NCI-H146 (cell line): ENCODE measurements at regions not wholly inside any gene's neighbourhood (a gene's known extent, or its start where the extent isn't known, plus 50 kb on each side); places are given as distances from the start of the nearest gene placed in this dataset.

Experiments used
- DNase-seq: peaks from one replicate; lab custom pipeline; 2025; lab: John Stamatoyannopoulos, UW

DNA sequence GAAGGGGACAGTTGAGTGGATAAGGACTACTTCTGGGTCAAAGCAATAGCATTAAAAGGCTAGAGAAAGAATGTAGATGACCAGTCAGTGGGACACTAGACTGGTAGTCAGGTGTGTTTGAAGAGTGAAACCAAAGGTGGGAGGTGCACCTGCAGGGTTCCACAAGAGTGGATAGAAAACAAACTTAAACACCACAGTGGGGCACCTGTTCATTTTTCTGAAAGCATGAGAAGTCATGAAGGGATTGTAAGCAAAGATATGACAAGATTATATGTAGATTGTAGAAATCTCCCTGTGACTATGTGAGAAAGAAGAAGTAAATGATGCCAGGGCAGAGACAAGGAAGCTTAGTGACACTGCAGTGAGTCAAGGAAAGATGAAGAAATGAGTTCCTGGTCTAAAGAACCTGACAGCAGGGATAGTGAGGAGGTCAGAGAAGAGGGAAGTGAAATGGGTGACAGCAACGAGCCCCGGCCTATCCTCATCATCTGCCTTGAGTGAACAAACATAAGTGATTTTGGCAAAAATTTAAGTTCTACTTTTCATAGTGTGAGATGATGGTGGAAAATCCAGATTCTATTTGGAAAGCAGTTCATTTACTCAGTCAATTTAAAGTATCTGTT, 296.9 kb downstream of the TLE4 start:
- no peak for DNase-seq

DNA sequence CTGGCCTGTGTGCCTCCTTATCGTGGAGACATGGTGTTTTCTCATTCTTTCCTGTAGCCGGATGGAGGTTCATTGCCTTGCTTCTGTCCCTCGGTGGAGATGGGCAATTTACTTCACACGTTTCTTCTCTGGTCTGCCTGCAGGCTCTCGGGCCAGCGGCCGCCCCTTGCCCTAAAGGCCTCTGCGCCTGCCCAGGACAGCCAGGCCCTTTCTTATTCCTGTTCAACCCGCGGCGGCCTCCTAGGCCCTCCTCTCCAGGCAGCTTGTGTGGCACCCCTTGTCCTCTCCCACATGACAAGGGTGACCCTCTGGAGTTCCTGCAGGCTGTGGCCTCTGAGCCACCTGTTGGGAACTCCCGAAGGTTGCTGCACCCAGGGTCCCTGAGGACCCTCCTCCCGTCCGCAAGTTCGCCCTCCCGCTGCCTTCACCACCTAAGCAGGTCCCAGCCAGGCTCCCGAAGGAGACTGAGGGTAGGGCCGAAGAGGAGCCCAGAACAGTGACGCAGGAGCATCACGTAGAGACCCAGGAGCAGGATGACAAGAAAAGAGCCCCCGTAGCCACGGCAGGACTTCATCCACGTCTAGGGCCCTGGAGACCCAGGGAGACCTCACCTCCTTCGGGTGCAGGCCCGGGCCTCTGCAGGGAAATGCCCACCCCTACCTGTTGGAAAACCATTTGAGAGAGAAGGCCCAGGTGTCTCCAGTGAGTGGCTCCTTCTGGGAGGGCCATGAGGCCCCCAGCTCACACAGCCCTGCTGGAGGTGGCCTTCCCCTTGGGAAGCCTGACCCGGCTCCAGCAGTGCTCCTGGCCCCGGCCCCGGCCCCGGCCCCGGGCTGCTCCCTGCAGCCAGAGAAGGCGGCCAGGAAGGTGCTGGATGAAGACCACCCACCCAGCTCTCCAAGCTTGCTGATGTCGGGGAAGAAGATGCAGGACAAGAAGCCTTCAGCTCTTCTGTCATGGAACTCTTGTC, 291.4 kb downstream of the TLE4 start:
- DNase-seq: no peak

GRCh38 chr9:79858508-79858907, 286.7 kb downstream of the TLE4 start:
- DNase-seq: no peak

- no peak for DNase-seq
These were observed 285.4 kb downstream of the TLE4 start for GRCh38 chr9:79857188-79857587.

DNA sequence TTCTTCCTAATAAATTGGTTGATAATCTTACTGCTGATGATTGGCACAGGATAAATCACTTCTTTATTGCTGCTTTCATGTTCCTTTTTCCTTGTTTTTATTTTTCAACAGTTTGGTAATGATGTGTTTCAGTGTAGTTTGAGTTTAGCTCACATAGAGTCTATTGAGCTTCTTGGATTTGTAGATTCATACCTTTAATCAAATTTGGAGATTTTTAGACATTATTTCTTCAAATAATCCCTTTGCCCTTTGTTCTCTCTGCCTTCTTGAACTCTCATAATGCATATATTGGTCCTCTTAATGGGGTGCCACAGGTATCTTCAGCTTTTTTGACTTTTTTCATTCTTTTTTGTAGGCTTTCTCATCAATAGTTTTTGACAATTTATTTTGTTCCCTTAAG, 275.3 kb downstream of the TLE4 start:
- no peak for DNase-seq

DNA sequence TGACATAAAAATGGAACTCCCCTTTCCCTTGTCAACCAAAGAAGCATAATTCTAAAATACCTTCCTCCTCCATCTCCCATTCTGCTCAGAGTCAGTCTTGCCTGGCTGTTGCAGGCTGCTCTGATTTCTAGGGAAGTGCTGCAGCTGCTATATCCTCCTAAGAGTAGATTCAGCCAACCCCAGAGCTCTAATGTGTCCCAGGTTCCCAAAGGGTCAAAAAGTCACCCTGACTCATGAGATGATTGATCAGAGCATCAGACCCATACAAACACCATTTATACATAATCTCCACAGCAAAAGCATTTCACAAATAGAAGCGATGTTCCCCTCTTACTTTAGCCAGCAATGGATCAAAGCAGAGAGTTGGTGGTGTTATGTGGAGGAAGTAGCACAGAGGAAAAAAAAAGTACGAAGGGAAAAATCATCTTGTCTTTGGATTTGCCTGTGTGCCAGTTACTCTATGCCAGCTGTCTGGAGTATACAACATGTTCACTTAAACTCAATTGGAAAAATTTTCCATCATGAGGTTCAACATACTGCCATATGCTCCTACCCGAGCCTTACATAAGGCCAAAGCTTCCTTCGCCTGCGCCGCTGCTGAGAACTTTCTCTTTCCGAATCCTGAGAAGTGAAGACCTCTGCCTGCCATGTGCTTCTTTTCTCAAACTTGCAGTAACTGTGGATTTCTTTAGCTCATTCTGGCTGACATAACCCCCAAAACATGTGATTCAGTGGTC, 258.0 kb downstream of the TLE4 start:
- no peak for DNase-seq

DNA sequence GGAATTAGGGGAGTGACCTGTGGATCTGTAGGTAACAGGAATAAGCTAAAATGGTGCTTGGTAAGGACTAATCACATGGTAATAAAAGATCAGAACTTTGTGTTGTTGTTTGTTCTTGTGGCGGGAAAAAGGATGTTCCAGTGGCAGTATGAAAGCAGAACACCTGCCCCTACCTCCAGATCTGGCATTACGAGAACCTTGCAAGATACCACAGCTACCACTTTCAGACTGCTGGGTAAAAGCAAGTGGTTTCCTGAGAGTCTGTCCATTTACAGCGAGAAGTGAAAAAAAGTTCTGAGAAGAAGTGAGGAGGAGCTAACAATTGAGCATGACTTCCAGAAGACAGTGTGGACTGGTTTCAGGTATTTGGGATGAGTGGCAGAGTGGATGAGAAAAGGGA, 252.5 kb downstream of the TLE4 start:
- DNase-seq: no peak

DNA sequence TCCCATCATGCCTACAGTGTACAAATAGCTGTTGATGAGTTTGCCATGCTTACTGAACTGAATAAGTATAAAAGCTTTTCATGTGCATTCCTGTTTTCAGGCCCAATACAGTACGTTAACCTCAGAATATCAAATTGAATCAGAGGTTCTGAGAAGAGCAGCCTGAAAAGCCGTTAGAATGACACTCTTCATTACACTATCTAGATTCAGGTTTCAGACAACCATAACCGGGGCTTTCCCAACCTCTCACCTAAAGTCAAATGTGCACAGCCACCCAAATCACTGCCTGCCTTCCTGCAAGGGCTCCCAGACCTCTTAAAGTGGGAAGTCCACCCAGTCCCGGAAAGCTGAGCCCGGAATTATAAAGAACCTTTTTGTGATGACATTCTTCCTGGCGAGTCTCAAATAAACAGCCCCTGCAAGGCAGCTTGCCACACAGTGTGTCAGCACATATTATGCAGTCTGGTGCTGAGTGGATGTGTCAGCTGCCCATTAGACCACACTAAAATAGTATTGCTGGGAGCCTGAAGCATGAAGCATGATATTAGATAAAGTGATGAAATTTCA, 245.8 kb downstream of the TLE4 start:
- DNase-seq: no peak

DNA sequence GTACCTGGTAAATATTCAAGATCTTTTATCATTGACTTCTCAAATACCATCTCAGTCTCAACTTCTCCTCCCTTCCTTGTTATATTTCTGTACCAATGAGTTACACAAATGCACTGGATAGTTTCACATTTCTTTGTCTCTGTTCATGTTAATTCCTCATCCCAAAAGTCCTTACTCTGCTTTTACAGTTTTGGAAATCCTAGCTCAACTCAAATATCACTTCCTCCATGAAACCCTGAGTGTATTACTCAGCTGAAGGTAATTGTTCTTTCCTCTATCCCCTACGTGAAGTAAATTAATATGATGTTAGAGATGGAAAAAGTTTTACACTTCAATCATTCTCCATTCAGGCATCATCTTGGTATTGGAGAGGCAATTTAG, 241.5 kb downstream of the TLE4 start:
- no peak for DNase-seq

DNA sequence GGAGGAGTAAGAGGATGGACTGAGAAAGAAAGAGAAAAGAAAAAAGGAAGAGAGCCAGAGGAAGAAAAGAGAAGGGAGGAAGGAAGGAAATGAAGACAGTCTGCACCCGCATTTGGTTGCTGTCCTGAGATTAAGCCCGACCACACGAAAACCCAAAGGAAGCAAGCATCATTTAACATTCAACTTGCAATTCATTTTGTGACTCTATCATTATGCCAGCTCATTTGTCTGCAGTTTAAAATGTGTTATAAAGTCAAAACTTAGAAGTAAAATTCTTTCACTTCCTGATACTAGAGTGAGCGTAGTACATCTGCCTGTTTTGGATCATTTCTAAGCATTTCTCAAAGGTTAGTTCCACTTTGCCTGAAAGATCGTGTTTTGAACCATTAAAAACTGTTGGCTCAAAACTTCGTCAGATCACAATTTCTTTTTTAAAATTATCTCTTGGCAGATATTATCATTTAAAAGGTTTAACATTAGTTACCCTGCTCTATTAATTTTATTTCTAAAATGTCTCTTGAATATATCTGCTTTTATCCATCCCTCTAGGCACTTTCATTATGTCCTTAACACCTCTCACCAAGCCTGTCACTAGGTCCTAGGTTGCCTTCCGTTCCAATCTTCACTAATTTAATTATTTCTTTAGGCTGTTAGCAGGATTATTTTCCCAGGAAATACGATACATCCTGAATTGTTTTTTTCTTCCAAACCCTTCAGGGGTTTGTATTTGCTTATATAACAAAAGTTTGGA, 240.9 kb downstream of the TLE4 start:
- no peak for DNase-seq

GRCh38 chr9:79812099-79812498, 240.3 kb downstream of the TLE4 start:
- DNase-seq: no peak

- DNase-seq: no peak
These were observed 238.2 kb downstream of the TLE4 start for GRCh38 chr9:79809931-79810330.

- DNase-seq: no peak
These were observed 237.6 kb downstream of the TLE4 start for GRCh38 chr9:79809316-79809876.

DNA sequence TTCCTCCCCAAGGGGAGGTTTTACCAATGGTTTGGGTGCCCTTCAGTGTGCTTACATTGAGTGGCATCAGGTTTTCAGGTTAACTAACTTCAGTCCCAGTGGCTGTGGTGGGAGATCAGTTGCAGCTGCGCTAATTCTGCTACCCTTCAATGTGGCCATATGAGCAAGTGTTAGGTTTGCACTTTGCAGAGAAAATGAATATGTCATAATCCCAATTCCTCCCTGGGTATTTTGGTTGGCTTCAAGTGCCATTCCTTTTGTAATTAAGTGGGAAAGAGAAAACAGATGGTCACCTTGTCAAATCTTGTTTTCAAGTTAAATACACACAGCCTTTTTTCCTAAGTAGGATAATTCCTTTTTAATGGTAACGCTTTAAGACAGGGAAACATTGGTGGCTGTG, 236.2 kb downstream of the TLE4 start:
- no peak for DNase-seq

DNA sequence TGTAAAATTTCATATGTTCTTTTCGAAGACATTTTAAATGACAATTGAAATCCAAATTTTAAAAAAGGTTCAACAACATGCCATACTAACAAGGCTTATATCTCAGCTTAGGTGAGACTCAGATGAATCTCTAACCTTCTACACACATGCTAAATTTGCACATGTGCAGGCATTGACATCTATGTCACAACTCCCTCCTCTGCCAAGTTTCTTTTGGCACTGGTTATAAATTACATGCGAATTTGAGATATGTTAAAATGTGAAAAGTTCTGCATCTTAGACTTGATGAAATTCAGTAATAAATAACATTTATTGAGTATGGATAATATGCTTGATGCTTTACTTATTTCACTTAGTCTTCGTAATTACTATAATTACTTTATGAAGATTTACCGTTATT, 234.3 kb downstream of the TLE4 start:
- no peak for DNase-seq

- no peak for DNase-seq
These were observed 229.7 kb downstream of the TLE4 start for GRCh38 chr9:79801459-79801858.

DNA sequence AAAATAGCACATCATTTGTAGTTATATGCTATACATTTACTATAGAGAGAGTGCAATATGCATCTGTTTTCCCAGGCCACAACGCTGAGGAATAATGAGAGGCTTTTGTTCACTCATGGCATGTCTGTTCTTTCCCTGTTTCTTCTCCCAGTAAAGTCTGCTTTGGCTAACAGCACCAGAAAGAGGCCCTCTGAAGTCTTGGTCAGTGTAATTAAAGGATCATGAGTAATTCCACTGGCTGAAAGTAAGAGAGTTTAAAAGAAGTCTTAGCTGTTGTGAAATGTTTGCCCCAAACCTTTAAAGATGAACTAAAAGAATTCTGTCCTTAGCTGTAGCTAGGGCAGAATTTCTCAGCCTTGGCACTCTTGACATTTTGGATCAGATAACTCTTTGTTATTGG, 228.8 kb downstream of the TLE4 start:
- DNase-seq: no peak

GRCh38 chr9:79799691-79800335, 228.0 kb downstream of the TLE4 start:
- DNase-seq: no peak

DNA sequence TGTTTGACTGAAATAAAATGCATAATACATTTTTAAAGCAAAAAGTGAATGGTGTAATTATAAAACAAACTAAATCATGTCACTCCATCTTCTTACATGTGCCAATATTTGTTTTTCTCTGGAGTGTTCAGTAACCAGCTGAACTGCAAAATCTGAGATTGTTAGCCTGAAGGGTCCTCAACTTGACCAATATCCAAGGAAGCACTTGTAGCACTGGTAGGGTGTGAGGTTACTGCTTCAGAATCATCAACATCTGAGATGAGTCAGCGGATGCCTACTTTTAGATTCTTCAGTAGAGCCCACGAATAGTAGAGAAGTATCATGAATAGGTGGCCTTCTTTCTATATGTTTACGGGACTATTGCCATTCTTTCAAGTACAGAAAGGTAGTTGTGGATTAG, 226.7 kb downstream of the TLE4 start:
- DNase-seq: no peak

DNA sequence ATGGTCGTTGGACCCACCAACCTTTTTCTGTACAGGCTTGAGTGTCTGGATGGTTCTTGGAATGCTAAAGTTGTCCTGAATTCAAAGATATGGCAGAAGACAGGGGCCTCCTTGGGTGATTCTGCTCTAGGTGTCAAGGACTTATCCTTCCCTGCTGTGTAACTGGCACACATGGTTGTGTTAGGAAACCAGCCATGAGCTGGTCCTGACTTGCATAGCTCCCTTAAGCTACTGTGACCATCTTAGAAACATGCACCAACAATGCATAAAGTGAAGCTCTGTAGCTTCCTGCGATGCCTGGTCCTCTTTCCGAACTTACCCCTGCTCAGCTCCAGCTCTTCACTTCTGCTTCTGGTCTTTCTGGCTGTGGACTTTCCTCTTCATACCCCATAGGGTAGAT, 224.6 kb downstream of the TLE4 start:
- DNase-seq: no peak

DNA sequence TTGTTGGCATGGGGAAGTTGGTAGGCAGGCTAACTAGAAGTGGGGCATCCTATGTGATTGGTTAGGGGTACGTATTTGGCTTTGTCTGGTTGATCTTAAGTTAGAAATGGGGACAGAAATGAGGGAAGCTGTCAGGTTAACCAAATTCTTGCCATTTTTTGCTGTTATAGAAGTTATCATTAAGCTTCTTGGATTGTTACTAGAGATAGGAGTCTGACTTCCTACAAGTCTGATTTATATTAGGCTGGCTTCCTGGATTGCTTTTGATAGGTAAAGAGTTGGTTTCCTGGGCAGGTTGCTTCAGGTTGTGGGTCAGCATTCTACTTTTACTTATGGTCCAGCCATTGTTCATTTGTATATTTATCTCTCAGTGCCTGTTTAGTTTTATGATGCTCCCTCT, 216.9 kb downstream of the TLE4 start:
- DNase-seq: no peak
